ENCODE measurements at regions not wholly inside any gene's neighbourhood (a gene's known extent, or its start where the extent isn't known, plus 50 kb on each side); places are given as distances from the start of the nearest gene placed in this dataset.

DNA sequence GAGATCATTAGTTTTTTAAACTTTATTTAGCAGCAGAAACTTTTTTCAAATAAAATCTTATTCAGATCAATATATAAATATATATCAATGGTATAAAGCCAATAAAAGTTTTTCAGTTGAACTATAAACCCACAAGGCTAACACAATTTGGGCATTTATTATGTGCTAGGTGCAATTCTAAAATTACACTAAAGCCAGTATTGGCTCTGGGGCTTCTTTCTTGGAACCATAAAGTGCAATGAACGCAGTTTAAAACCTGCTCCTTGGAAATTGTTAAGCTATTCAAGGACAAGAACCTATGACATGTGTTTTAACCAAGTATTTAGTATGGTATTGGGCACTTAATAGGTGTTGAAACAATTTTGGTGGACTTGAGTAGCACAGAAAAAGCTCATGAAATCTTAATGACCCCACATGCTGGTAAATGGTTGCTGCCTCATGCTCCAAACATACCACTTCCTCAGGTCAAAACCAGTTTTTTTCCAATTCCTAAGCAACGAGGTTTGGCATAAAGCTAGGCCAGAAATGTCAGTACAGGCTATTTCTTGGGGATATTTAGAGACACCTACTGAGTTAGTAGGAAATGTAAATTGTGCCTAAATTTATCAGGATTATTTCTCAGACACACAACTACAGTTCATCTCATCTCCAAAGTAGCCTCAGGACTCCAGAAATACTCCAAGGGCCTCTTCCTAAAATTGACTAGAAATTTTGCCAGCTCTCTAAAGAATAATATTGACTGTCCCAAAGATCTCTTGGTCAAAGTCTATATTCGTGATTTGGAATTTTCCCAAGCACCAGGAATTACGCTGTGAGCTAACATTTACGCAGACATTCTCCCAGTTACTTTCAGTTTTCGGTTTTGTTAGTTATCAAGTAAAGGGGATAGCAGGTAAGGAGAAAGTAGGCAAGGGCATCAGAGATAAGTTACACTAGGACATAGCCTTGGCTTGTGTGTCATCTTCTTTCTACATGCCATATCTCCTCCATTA, 90.9 kb upstream of the LGSN start:
- ATAC-seq, result no peak

More for the DNA sequence above, 90.9 kb upstream of the LGSN start:
- no peak for TF ChIP-seq ZNF8 (CRISPR knock-in tag; IDR thresholded peaks at IDR 0.05)
- TF ChIP-seq OSR1 (CRISPR knock-in tag; IDR thresholded peaks at IDR 0.05), result no peak
- no peak for TF ChIP-seq TSHZ2 (CRISPR knock-in tag; IDR thresholded peaks at IDR 0.05)
- no peak for TF ChIP-seq POU6F1 (CRISPR knock-in tag; IDR thresholded peaks at IDR 0.05; ENCODE audit: borderline replicate concordance, low read depth)
- no peak for TF ChIP-seq SNAI2 (CRISPR knock-in tag; IDR thresholded peaks at IDR 0.05)
- no peak for TF ChIP-seq BACH2 (CRISPR knock-in tag; IDR thresholded peaks at IDR 0.05; ENCODE audit: borderline replicate concordance)
- no peak for TF ChIP-seq PATZ1 (CRISPR knock-in tag; IDR thresholded peaks at IDR 0.05; ENCODE audit: borderline replicate concordance)
- TF ChIP-seq, protein P1, sequence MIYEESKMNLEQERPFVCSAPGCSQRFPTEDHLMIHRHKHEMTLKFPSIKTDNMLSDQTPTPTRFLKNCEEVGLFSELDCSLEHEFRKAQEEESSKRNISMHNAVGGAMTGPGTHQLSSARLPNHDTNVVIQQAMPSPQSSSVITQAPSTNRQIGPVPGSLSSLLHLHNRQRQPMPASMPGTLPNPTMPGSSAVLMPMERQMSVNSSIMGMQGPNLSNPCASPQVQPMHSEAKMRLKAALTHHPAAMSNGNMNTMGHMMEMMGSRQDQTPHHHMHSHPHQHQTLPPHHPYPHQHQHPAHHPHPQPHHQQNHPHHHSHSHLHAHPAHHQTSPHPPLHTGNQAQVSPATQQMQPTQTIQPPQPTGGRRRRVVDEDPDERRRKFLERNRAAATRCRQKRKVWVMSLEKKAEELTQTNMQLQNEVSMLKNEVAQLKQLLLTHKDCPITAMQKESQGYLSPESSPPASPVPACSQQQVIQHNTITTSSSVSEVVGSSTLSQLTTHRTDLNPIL (CRISPR knock-in tag; IDR thresholded peaks at IDR 0.05; ENCODE audit: low read depth), result no peak
- TF ChIP-seq ARNTL (CRISPR knock-in tag; IDR thresholded peaks at IDR 0.05; ENCODE audit: borderline replicate concordance, low read depth), result no peak
- no peak for TF ChIP-seq TOX (CRISPR knock-in tag; IDR thresholded peaks at IDR 0.05; ENCODE audit: borderline replicate concordance)
- no peak for TF ChIP-seq GLIS3 (CRISPR knock-in tag; IDR thresholded peaks at IDR 0.05)
- TF ChIP-seq CSRNP3 (CRISPR knock-in tag; IDR thresholded peaks at IDR 0.05), result no peak
- TF ChIP-seq RARB (CRISPR knock-in tag; IDR thresholded peaks at IDR 0.05), result no peak
- no peak for TF ChIP-seq ISL1 (CRISPR knock-in tag; IDR thresholded peaks at IDR 0.05)
- no peak for TF ChIP-seq CSDC2 (CRISPR knock-in tag; IDR thresholded peaks at IDR 0.05)
- TF ChIP-seq TCF4 (CRISPR knock-in tag; IDR thresholded peaks at IDR 0.05; ENCODE audit: borderline replicate concordance), result no peak
- no peak for TF ChIP-seq ZFP3 (CRISPR knock-in tag; IDR thresholded peaks at IDR 0.05)
- no peak for TF ChIP-seq ZC3H10 (CRISPR knock-in tag; IDR thresholded peaks at IDR 0.05)
